NCI-H187 treated with DMSO at 0.1 percent for 48 hours (cell line): ENCODE measurements at regions not wholly inside any gene's neighbourhood (a gene's known extent, or its start where the extent isn't known, plus 50 kb on each side); places are given as distances from the start of the nearest gene placed in this dataset.
A peak's percentile ranks its signal among the peaks of the same experiment; 100 is the strongest.

Experiments used
- DNase-seq: peaks from one replicate; lab custom pipeline; 2025; lab: John Stamatoyannopoulos, UW

- no peak for DNase-seq
Observed at GRCh38 chr3:102182162-102182561, 252.7 kb upstream of the ZPLD1 start.

GRCh38 chr3:102183186-102183585 is 251.6 kb upstream of the ZPLD1 start:
- no peak for DNase-seq

- no peak for DNase-seq
Observed at GRCh38 chr3:102183623-102184022, 251.2 kb upstream of the ZPLD1 start.

GRCh38 chr3:102189541-102189940 is 245.3 kb upstream of the ZPLD1 start:
- no peak for DNase-seq

GRCh38 chr3:102189956-102190723 is 244.7 kb upstream of the ZPLD1 start:
- DNase-seq: no peak

- DNase-seq: no peak
Observed at GRCh38 chr3:102192575-102192974, 242.2 kb upstream of the ZPLD1 start.

GRCh38 chr3:102193255-102193654 is 241.6 kb upstream of the ZPLD1 start:
- DNase-seq: no peak

GRCh38 chr3:102194001-102194400 is 240.8 kb upstream of the ZPLD1 start:
- no peak for DNase-seq

- DNase-seq: no peak
Observed at GRCh38 chr3:102194760-102195159, 240.1 kb upstream of the ZPLD1 start.

GRCh38 chr3:102195198-102195948 is 239.4 kb upstream of the ZPLD1 start:
- no peak for DNase-seq

- DNase-seq: no peak
Observed at GRCh38 chr3:102200126-102200525, 234.7 kb upstream of the ZPLD1 start.

- no peak for DNase-seq
Observed at GRCh38 chr3:102200560-102200959, 234.3 kb upstream of the ZPLD1 start.

GRCh38 chr3:102205647-102206046 is 229.2 kb upstream of the ZPLD1 start:
- no peak for DNase-seq

- no peak for DNase-seq
Observed at GRCh38 chr3:102206511-102207031, 228.2 kb upstream of the ZPLD1 start.

- DNase-seq: no peak
Observed at GRCh38 chr3:102207151-102207571, 227.7 kb upstream of the ZPLD1 start.

- no peak for DNase-seq
Observed at GRCh38 chr3:102215166-102215565, 219.6 kb upstream of the ZPLD1 start.

- no peak for DNase-seq
Observed at GRCh38 chr3:102223132-102223531, 211.7 kb upstream of the ZPLD1 start.

GRCh38 chr3:102224171-102224570 is 210.6 kb upstream of the ZPLD1 start:
- no peak for DNase-seq

GRCh38 chr3:102225005-102225404 is 209.8 kb upstream of the ZPLD1 start:
- no peak for DNase-seq

GRCh38 chr3:102225407-102226132 is 209.2 kb upstream of the ZPLD1 start:
- no peak for DNase-seq

GRCh38 chr3:102226463-102226862 is 208.4 kb upstream of the ZPLD1 start:
- no peak for DNase-seq

GRCh38 chr3:102229062-102229655 is 205.7 kb upstream of the ZPLD1 start:
- peak; percentile 41 for DNase-seq
